Spleen (tissue), 11 donors: ENCODE measurements at regions not wholly inside any gene's neighbourhood (a gene's known extent, or its start where the extent isn't known, plus 50 kb on each side); places are given as distances from the start of the nearest gene placed in this dataset.

Experiments used
- DNase-seq: peaks from one replicate; pipeline ENCODE4 v3.0.0-alpha.2; 2020
- H3K27ac ChIP-seq, 8 donors: fragments of 200-600 bp; sonication (generic) in 7 of 8; 1 replicate in 4 of 8; 2 replicates in 4 of 8; pipeline versions ENCODE4 v1.5.0 to v1.8.0; 2016 to 2021; ENCODE audit warnings: inconsistent platforms in 4 of 8, mild to moderate bottlenecking in 4 of 8, moderate library complexity in 1 of 8
- H3K27me3 ChIP-seq, 7 donors: fragments of 200-600 bp; sonication (generic) in 6 of 7; replicated peaks in 1 of 7; 1 replicate in 4 of 7; 2 replicates in 3 of 7; pipeline versions ENCODE4 v1.5.0 to v1.8.0; 2016 to 2021; ENCODE audit warnings: inconsistent platforms in 3 of 7, mild to moderate bottlenecking in 1 of 7
- H3K36me3 ChIP-seq, 6 donors: fragments of 200-600 bp; sonication (generic) in 5 of 6; 1 replicate in 4 of 6; 2 replicates in 2 of 6; pipeline versions ENCODE4 v1.5.0 to v1.8.0; 2016 to 2021; ENCODE audit warnings: inconsistent platforms in 2 of 6
- H3K4me1 ChIP-seq, 6 donors: fragments of 200-600 bp; sonication (generic) in 5 of 6; 1 replicate in 3 of 6; 2 replicates in 3 of 6; pipeline versions ENCODE4 v1.5.0 to v1.8.0; 2016 to 2021; ENCODE audit warnings: inconsistent platforms in 3 of 6
- H3K4me3 ChIP-seq, 8 donors: fragments of 200-600 bp; sonication (generic) in 7 of 8; 1 replicate in 4 of 8; 2 replicates in 4 of 8; pipeline versions ENCODE4 v1.5.0 to v1.8.0; 2016 to 2021; ENCODE audit warnings: inconsistent platforms in 4 of 8, mild to moderate bottlenecking in 4 of 8, moderate library complexity in 2 of 8
- H3K9me3 ChIP-seq, 8 donors: fragments of 200-600 bp; sonication (generic) in 7 of 8; 1 replicate in 4 of 8; 2 replicates in 4 of 8; pipeline versions ENCODE4 v1.5.0 to v1.8.0; 2016 to 2021; ENCODE audit warnings: inconsistent platforms in 4 of 8
- CTCF ChIP-seq, 11 experiments: fragments of 200-600 bp in 7 of 11; fragments of 450-650 bp in 4 of 11; sonication (generic) in 4 of 11; IDR thresholded peaks in 8 of 11; conservative IDR thresholded peaks in 3 of 11; 1 replicate in 7 of 11; 2 replicates in 4 of 11; pipeline versions ENCODE4 v1.4.0 to v1.8.0; 2016 to 2021; ENCODE audit warnings: antibody characterized with exemption in 11 of 11, inconsistent platforms in 4 of 11, mild to moderate bottlenecking in 1 of 11
- POLR2A ChIP-seq, 3 donors: fragments of 450-650 bp; IDR thresholded peaks; one replicate each; pipeline ENCODE4 v1.5.1; 2017; ENCODE audit warnings: antibody characterized with exemption in 3 of 3, mild to moderate bottlenecking in 1 of 3
- POLR2AphosphoS5 ChIP-seq, 3 donors: sonication (generic); formaldehyde crosslinking; IDR thresholded peaks; one replicate each; pipeline ENCODE4 v1.5.1; 2017; ENCODE audit warnings: antibody characterized with exemption in 3 of 3
- WGBS, 5 donors: extraction: QIAGEN DNeasy Blood & Tissue Kit in 3 of 5; methylation state at CpG; one replicate each; pipeline versions ENCODE4 v1.1.5 to v1.1.7; 2013 to 2018; 5-methylcytosine and 5-hydroxymethylcytosine counted together
- intact Hi-C: fragments of 100-400 bp; cut with DNase I; formaldehyde crosslinking; loops from one replicate; pipeline ENCODE4 v1.15.0; 2023; ENCODE audit warnings: low total_unique reads
- donor health status: healthy with polysubstance abuse.
- donor health status: DM: no; HTN: no; CAD: no; lungs with moderate emphysema.
- donor health status: DM: no; HTN: no; CAD: no.
- donor health status: Bipolar disorder and iron deficiency.
- donor health status: healthy.
- donor health status: DM: no; HTN: no; CAD: no.
- donor health status: DM: yes; HTN: yes; CAD: no.

GRCh38 chr18:24603151-24603550, 142.7 kb downstream of the HRH4 start:
- Histone ChIP-seq H3K9me3 (no peaks in the 10 kb centered on the region), H3K27me3 (peaks cover 0 to 4% (median 0%) of the 10 kb centered on the region in 7 donors), H3K27ac (no peak overlapping the region), H3K36me3 (no peaks in the 10 kb centered on the region), H3K4me3 (no peak overlapping the region), H3K4me1 (no peaks in the 10 kb centered on the region)
- intact Hi-C loops: loop anchor here (5.0 kb wide), 1 partner anchor 129 kb away; no protein-coding TSS in a partner anchor
- DNase-seq: no peak
- 68 to 81% (median 78%) methylated on average over 3 of the region's 3 CpGs for WGBS, 5 donors
- TF ChIP-seq POLR2AphosphoS5 (IDR thresholded peaks at IDR 0.05) (no peak), POLR2A (IDR thresholded peaks at IDR 0.05) (no peak), CTCF (IDR thresholded peaks at IDR 0.05 in 8 of 11, conservative IDR thresholded peaks at IDR 0.05 in 3 of 11) (no peak)

- Histone ChIP-seq H3K36me3 (no peaks in the 10 kb centered on the region), H3K27me3 (no peaks in the 10 kb centered on the region), H3K9me3 (no peaks in the 10 kb centered on the region), H3K27ac (no peak overlapping the region), H3K4me3 (no peak overlapping the region), H3K4me1 (no peaks in the 10 kb centered on the region)
- TF ChIP-seq POLR2AphosphoS5 (IDR thresholded peaks at IDR 0.05) (no peak), CTCF (IDR thresholded peaks at IDR 0.05 in 8 of 11, conservative IDR thresholded peaks at IDR 0.05 in 3 of 11) (no peak), POLR2A (IDR thresholded peaks at IDR 0.05) (no peak)
- intact Hi-C loops: no loop called here
- WGBS, 5 donors: 92 to 100% (median 100%) methylated on average over 1 of the region's 1 CpG
- DNase-seq: no peak
These were observed 145.0 kb downstream of the HRH4 start for GRCh38 chr18:24605444-24605843.

GRCh38 chr18:24609254-24609653, 148.8 kb downstream of the HRH4 start:
- no peaks in the 10 kb centered on the region for H3K9me3 ChIP-seq
- TF ChIP-seq POLR2AphosphoS5 (IDR thresholded peaks at IDR 0.05) (no peak), CTCF (IDR thresholded peaks at IDR 0.05 in 8 of 11, conservative IDR thresholded peaks at IDR 0.05 in 3 of 11) (no peak), POLR2A (IDR thresholded peaks at IDR 0.05) (no peak)
- H3K27me3 ChIP-seq: no peaks in the 10 kb centered on the region
- 72 to 82% (median 81%) methylated on average over 7 of the region's 7 CpGs for WGBS, 5 donors
- H3K4me1 ChIP-seq: no peaks in the 10 kb centered on the region
- H3K36me3 ChIP-seq: no peaks in the 10 kb centered on the region
- no peak for DNase-seq
- no peak overlapping the region for H3K4me3 ChIP-seq
- no peak overlapping the region for H3K27ac ChIP-seq
- intact Hi-C loops: no loop called here

- intact Hi-C loops: no loop called here
- no peak for TF ChIP-seq CTCF (IDR thresholded peaks at IDR 0.05 in 8 of 11, conservative IDR thresholded peaks at IDR 0.05 in 3 of 11)
- TF ChIP-seq POLR2A (IDR thresholded peaks at IDR 0.05): no peak
- TF ChIP-seq POLR2AphosphoS5 (IDR thresholded peaks at IDR 0.05): no peak
- 74 to 88% (median 86%) methylated on average over 8 of the region's 8 CpGs for WGBS, 5 donors
These were observed 150.6 kb downstream of the HRH4 start for GRCh38 chr18:24611075-24611474.

More at GRCh38 chr18:24611075-24611474, 150.6 kb downstream of the HRH4 start:
- no peak overlapping the region for H3K4me3 ChIP-seq
- no peaks in the 10 kb centered on the region for H3K27me3 ChIP-seq
- H3K27ac ChIP-seq: no peak overlapping the region
- no peaks in the 10 kb centered on the region for H3K9me3 ChIP-seq
- no peak for DNase-seq
- H3K4me1 ChIP-seq: no peaks in the 10 kb centered on the region
- H3K36me3 ChIP-seq: no peaks in the 10 kb centered on the region
